GM12878 (cell line): ENCODE measurements at regions not wholly inside any gene's neighbourhood (a gene's known extent, or its start where the extent isn't known, plus 50 kb on each side); places are given as distances from the start of the nearest gene placed in this dataset.

Source experiments
- ATAC-seq: fragments of 200-7000 bp; cut with Tn5 transposase; 3 replicates; pipeline ENCODE4 v1.9.1; 2020; ENCODE audit warnings: mild to moderate bottlenecking, moderate library complexity
- BruUV-seq: library from RNA; stranded (reverse); fragments of 400-500 nt; replicated peaks from 2 replicates; lab custom pipeline; 2021; lab: Mats Ljungman, UMichigan
- CTCF ChIA-PET: fragments of 300-600 bp; sonication (Branson Sonifier 250); formaldehyde crosslinking; extraction: SDS; loops from one replicate; lab custom pipeline; 2021; ENCODE audit warnings: inconsistent platforms; lab: Yijun Ruan, JAX
- POLR2A ChIA-PET: fragments of 350-600 bp; formaldehyde crosslinking; extraction: SDS; loops from one replicate; lab custom pipeline; 2021; ENCODE audit warnings: inconsistent platforms; lab: Charles Lee
- RAD21 ChIA-PET: fragments of 300-600 bp; sonication (Branson Sonifier 250); formaldehyde crosslinking; loops from one replicate; lab custom pipeline; 2023; ENCODE audit warnings: antibody characterized with exemption; ENCODE audit not compliant: unreplicated experiment; lab: Charles Lee
- SMC1A ChIA-PET: fragments of 300-600 bp; sonication (Branson Sonifier 250); formaldehyde crosslinking; loops from one replicate; lab custom pipeline; 2023; ENCODE audit not compliant: unreplicated experiment, uncharacterized antibody; lab: Charles Lee
- DNase-seq: peaks from one replicate; pipeline ENCODE4 v3.0.0-alpha.2; 2011; ENCODE audit warnings: low read depth, low spot score
- FAIRE-seq: peaks from 3 replicates; lab custom pipeline; 2011; peaks lifted over from hg19 to GRCh38; lab: Jason Lieb, UNC
- H2AFZ ChIP-seq: 2 replicates; pipeline ENCODE4 v1.6.0; 2011; ENCODE audit warnings: low read depth, low read length, control low read depth; ENCODE audit not compliant: control insufficient read depth
- H3K27ac ChIP-seq: 2 replicates; pipeline ENCODE4 v1.5.1; 2011; ENCODE audit warnings: control low read depth; ENCODE audit not compliant: control insufficient read depth, insufficient read depth
- H3K27me3 ChIP-seq, 2 experiments: replicated peaks in 1 of 2; 2 replicates each; pipeline versions ENCODE4 v1.6.0 to v1.6.1; 2011; ENCODE audit warnings: low read length in 1 of 2; ENCODE audit not compliant: control insufficient read depth in 2 of 2, insufficient read depth in 2 of 2
- H3K36me3 ChIP-seq, 2 experiments: 2 replicates each; pipeline ENCODE4 v1.5.1; 2011; ENCODE audit warnings: low read length in 1 of 2; ENCODE audit not compliant: control insufficient read depth in 2 of 2, insufficient read depth in 2 of 2
- H3K4me1 ChIP-seq: 2 replicates; pipeline ENCODE4 v1.6.1; 2011; ENCODE audit warnings: mild to moderate bottlenecking, low read length, moderate library complexity, mixed read lengths; ENCODE audit not compliant: control insufficient read depth, insufficient read depth
- H3K4me2 ChIP-seq: 2 replicates; pipeline ENCODE4 v1.6.0; 2011; ENCODE audit warnings: control low read depth; ENCODE audit not compliant: control insufficient read depth, insufficient read depth
- H3K4me3 ChIP-seq: fragments of 200-600 bp; sonication (generic); 2 replicates; pipeline ENCODE4 v1.5.1; 2016
- H3K79me2 ChIP-seq: 2 replicates; pipeline ENCODE4 v1.6.0; 2011; ENCODE audit warnings: low read length; ENCODE audit not compliant: control insufficient read depth, insufficient read depth
- H3K9ac ChIP-seq: 2 replicates; pipeline ENCODE4 v1.8.0; 2011; ENCODE audit warnings: low read length, control low read depth, mixed read lengths; ENCODE audit not compliant: control insufficient read depth, insufficient read depth
- H3K9me3 ChIP-seq: replicated peaks from 3 replicates; pipeline ENCODE4 v1.5.1; 2011; ENCODE audit warnings: mild to moderate bottlenecking, low read length; ENCODE audit not compliant: control insufficient read depth, insufficient read depth
- H4K20me1 ChIP-seq: 2 replicates; pipeline ENCODE4 v1.6.0; 2011; ENCODE audit not compliant: control insufficient read depth, insufficient read depth
- BACH1 ChIP-seq: fragments of 450-650 bp; IDR thresholded peaks from 2 replicates; pipeline ENCODE4 v1.6.1; 2017; ENCODE audit warnings: mild to moderate bottlenecking, borderline replicate concordance
- BMI1 ChIP-seq: fragments of 450-650 bp; IDR thresholded peaks from 2 replicates; pipeline ENCODE4 v1.6.1; 2016; ENCODE audit warnings: mild to moderate bottlenecking, moderate library complexity, borderline replicate concordance
- CHD4 ChIP-seq: fragments of 200-600 bp; sonication (generic); IDR thresholded peaks from 2 replicates; pipeline ENCODE4 v1.6.1; 2016; ENCODE audit warnings: mild to moderate bottlenecking
- FOXK2 ChIP-seq: fragments of 450-650 bp; IDR thresholded peaks from 2 replicates; pipeline ENCODE4 v1.6.1; 2017; ENCODE audit warnings: mild to moderate bottlenecking, moderate library complexity
- NFIC ChIP-seq: IDR thresholded peaks from 2 replicates; pipeline ENCODE4 v1.6.1; 2012; ENCODE audit warnings: low read depth, mild to moderate bottlenecking, inconsistent platforms, low read length, moderate library complexity
- PAX8 ChIP-seq: fragments of 450-650 bp; IDR thresholded peaks from 2 replicates; pipeline ENCODE4 v1.6.1; 2017; ENCODE audit warnings: mild to moderate bottlenecking, moderate library complexity
- RCOR1 ChIP-seq: conservative IDR thresholded peaks from 2 replicates; pipeline ENCODE4 v1.6.1; 2012; ENCODE audit warnings: low read depth, low read length, improper control_type of control experiment
- YY1 ChIP-seq: IDR thresholded peaks from 2 replicates; pipeline ENCODE4 v1.6.1; 2011; ENCODE audit warnings: low read depth, mild to moderate bottlenecking, low read length
- ZNF687 ChIP-seq: fragments of 450-650 bp; IDR thresholded peaks from 2 replicates; pipeline ENCODE4 v1.6.1; 2017; ENCODE audit warnings: mild to moderate bottlenecking, moderate library complexity
- WGBS: methylation state at CpG from one replicate; pipeline ENCODE4 v1.1.6; 2016; ENCODE audit warnings: low lambda C conversion rate; ENCODE audit not compliant: insufficient replicate concordance, insufficient coverage; ENCODE audit errors: missing lambda C conversion rate; 5-methylcytosine and 5-hydroxymethylcytosine counted together
- in situ Hi-C: fragments of 300-500 bp; cut with MboI; formaldehyde crosslinking; loops from 9 replicates; pipeline ENCODE4 v1.14.3; 2018; ENCODE audit warnings: mixed read lengths
- intact Hi-C: fragments of 100-400 bp; cut with micrococcal nuclease; formaldehyde crosslinking; loops from one replicate; pipeline ENCODE4 v1.14.2; 2022; ENCODE audit not compliant: unreplicated experiment

GRCh38 chr6:22112461-22112860 is 184.4 kb downstream of the PRL start:
- Histone ChIP-seq H3K9ac (no peak overlapping the region), H4K20me1 (no peaks in the 10 kb centered on the region), H3K4me1 (no peaks in the 10 kb centered on the region), H3K36me3 (no peaks in the 10 kb centered on the region), H3K4me2 (no peak overlapping the region), H3K9me3 (no peaks in the 10 kb centered on the region), H2AFZ (no peak overlapping the region), H3K79me2 (no peaks in the 10 kb centered on the region), H3K27me3 (no peaks in the 10 kb centered on the region), H3K4me3 (no peak overlapping the region), H3K27ac (no peak overlapping the region)
- ATAC-seq (no peak), FAIRE-seq (no peak), DNase-seq (no peak)
- SMC1A ChIA-PET, result interaction anchor here (0.8 to 1.3 kb wide), 2 partner anchors 9 to 11 kb away, joined by 4 read pairs; no protein-coding TSS in a partner anchor
- in situ Hi-C loops (no loop called here), intact Hi-C loops (no loop called here)
- TF ChIP-seq YY1 (no peak), BMI1 (no peak), PAX8 (no peak), NFIC (no peak), CHD4 (no peak), BACH1 (no peak), RCOR1 (no peak), ZNF687 (no peak), FOXK2 (no peak)
- CTCF ChIA-PET, result interaction anchor here (0.6 to 0.9 kb wide), 2 partner anchors 45 to 406 kb away, joined by 4 read pairs; no protein-coding TSS in a partner anchor
- no TSS peak for BruUV-seq
- whole genome bisulfite sequencing, result 3% methylated on average over 2 of the region's 2 CpGs
- RAD21 ChIA-PET, result no interaction called here
- POLR2A ChIA-PET, result interaction anchor here (0.6 kb wide), 1 partner anchor 59 kb away, joined by 4 read pairs; no protein-coding TSS in a partner anchor
